ENCODE measurements at regions not wholly inside any gene's neighbourhood (a gene's known extent, or its start where the extent isn't known, plus 50 kb on each side); places are given as distances from the start of the nearest gene placed in this dataset.

GRCh38 chr3:76954412-76954811, 85.5 kb upstream of the ROBO2 start:
- TF ChIP-seq CTCF (IDR thresholded peaks at IDR 0.05) (no peak), EP300 (IDR thresholded peaks at IDR 0.05) (no peak)

Data from ovary (tissue), 3 donors.